Gastroesophageal sphincter (tissue), 3 donors: ENCODE measurements at regions not wholly inside any gene's neighbourhood (a gene's known extent, or its start where the extent isn't known, plus 50 kb on each side); places are given as distances from the start of the nearest gene placed in this dataset.

Source experiments
- CTCF ChIP-seq, 4 experiments: fragments of 200-600 bp in 2 of 4; fragments of 450-650 bp in 2 of 4; sonication (generic) in 1 of 4; IDR thresholded peaks; one replicate each; pipeline ENCODE4 v1.5.1; 2017 to 2019; ENCODE audit warnings: antibody characterized with exemption in 4 of 4, mild to moderate bottlenecking in 2 of 4, moderate library complexity in 2 of 4
- EP300 ChIP-seq: sonication (generic); formaldehyde crosslinking; IDR thresholded peaks from one replicate; pipeline ENCODE4 v1.6.1; 2017; ENCODE audit warnings: antibody characterized with exemption, mild to moderate bottlenecking
- POLR2A ChIP-seq, 2 donors: fragments of 450-650 bp; IDR thresholded peaks; one replicate each; pipeline ENCODE4 v1.6.1; 2017; ENCODE audit warnings: antibody characterized with exemption in 2 of 2, mild to moderate bottlenecking in 2 of 2, moderate library complexity in 1 of 2
- POLR2AphosphoS5 ChIP-seq: sonication (generic); formaldehyde crosslinking; IDR thresholded peaks from one replicate; pipeline ENCODE4 v1.6.1; 2017; ENCODE audit warnings: antibody characterized with exemption

- TF ChIP-seq CTCF (IDR thresholded peaks at IDR 0.05): no peak
- no peak for TF ChIP-seq POLR2AphosphoS5
- TF ChIP-seq POLR2A (IDR thresholded peaks at IDR 0.05): no peak
- no peak for TF ChIP-seq EP300
Measured at GRCh38 chr2:144143294-144144151, 376.4 kb downstream of the ZEB2 start.
